ENCODE measurements at regions not wholly inside any gene's neighbourhood (a gene's known extent, or its start where the extent isn't known, plus 50 kb on each side); places are given as distances from the start of the nearest gene placed in this dataset.

- H3K9me2 ChIP-seq (ENCODE audit: insufficient read depth), result no peaks in the 10 kb centered on the region
- no peak for ATAC-seq
- TF ChIP-seq EZH2phosphoT487 (IDR thresholded peaks at IDR 0.05; ENCODE audit: unreplicated experiment), result no peak
- no peaks in the 10 kb centered on the region for H3K4me1 ChIP-seq (ENCODE audit: insufficient read depth)
- Mint-ChIP-seq H3K4me1 (no peaks in the 10 kb centered on the region), H3K36me3 (ENCODE audit: low read depth) (no peaks in the 10 kb centered on the region), H3K27ac (no peak overlapping the region), H3K4me3 (no peak overlapping the region), H3K27me3 (ENCODE audit: insufficient read depth, low read depth, poor library complexity) (no peaks in the 10 kb centered on the region), H3K9me3 (no peaks in the 10 kb centered on the region)
- no peak for DNase-seq (ENCODE audit: low spot score)
- no peak overlapping the region for H3K27ac ChIP-seq (ENCODE audit: low read depth)
- no peaks in the 10 kb centered on the region for H3K79me2 ChIP-seq (replicated peaks; ENCODE audit: insufficient read depth)
- H3K4me2 ChIP-seq, result no peak overlapping the region
- H3K27me3 ChIP-seq (ENCODE audit: insufficient read depth), result no peaks in the 10 kb centered on the region
- no peak overlapping the region for H2AFZ ChIP-seq
- H3F3A ChIP-seq (replicated peaks; ENCODE audit: low read depth), result no peaks in the 10 kb centered on the region
- H4K20me1 ChIP-seq (replicated peaks; ENCODE audit: insufficient read depth), result no peaks in the 10 kb centered on the region
- H3K4me3 ChIP-seq, result no peak overlapping the region
- H3K36me3 ChIP-seq (ENCODE audit: insufficient read depth), result no peaks in the 10 kb centered on the region
Measured at GRCh38 chr6:54595844-54596243, 250.7 kb upstream of the FAM83B start.

GRCh38 chr6:54598787-54599313 lies 247.7 kb upstream of the FAM83B start:
- H3K79me2 ChIP-seq (replicated peaks; ENCODE audit: insufficient read depth), result no peaks in the 10 kb centered on the region
- no peaks in the 10 kb centered on the region for H4K20me1 ChIP-seq (replicated peaks; ENCODE audit: insufficient read depth)
- no peak overlapping the region for H3K4me3 ChIP-seq
- no peaks in the 10 kb centered on the region for H3K9me3 Mint-ChIP-seq
- H2AFZ ChIP-seq, result no peak overlapping the region
- H3K4me3 Mint-ChIP-seq, result no peak overlapping the region
- H3F3A ChIP-seq (replicated peaks; ENCODE audit: low read depth), result no peaks in the 10 kb centered on the region
- H3K36me3 Mint-ChIP-seq (ENCODE audit: low read depth), result no peaks in the 10 kb centered on the region
- H3K4me1 ChIP-seq (ENCODE audit: insufficient read depth), result no peaks in the 10 kb centered on the region
- H3K27me3 Mint-ChIP-seq (ENCODE audit: insufficient read depth, low read depth, poor library complexity), result no peaks in the 10 kb centered on the region
- H3K9me2 ChIP-seq (ENCODE audit: insufficient read depth), result no peaks in the 10 kb centered on the region
- no peaks in the 10 kb centered on the region for H3K36me3 ChIP-seq (ENCODE audit: insufficient read depth)
- H3K4me1 Mint-ChIP-seq, result no peaks in the 10 kb centered on the region
- TF ChIP-seq ZNF114 (CRISPR knock-in tag; IDR thresholded peaks at IDR 0.05), result no peak
- TF ChIP-seq ETS1 (IDR thresholded peaks at IDR 0.05), result no peak
- TF ChIP-seq ZNF462 (CRISPR knock-in tag; IDR thresholded peaks at IDR 0.05), result no peak
- no peak for TF ChIP-seq CTCF (conservative IDR thresholded peaks at IDR 0.05; ENCODE audit: low read depth in 2 of 2)
- no peak for TF ChIP-seq NANOG (IDR thresholded peaks at IDR 0.05; ENCODE audit: borderline replicate concordance)
- no peak for TF ChIP-seq ZNF331 (CRISPR knock-in tag; IDR thresholded peaks at IDR 0.05; ENCODE audit: low read depth)
- no peak overlapping the region for H3K27ac ChIP-seq (ENCODE audit: low read depth)
- no peak overlapping the region for H3K27ac Mint-ChIP-seq
- ATAC-seq (no peak), DNase-seq (ENCODE audit: low spot score) (no peak)
- H3K4me2 ChIP-seq, result no peak overlapping the region
- H3K27me3 ChIP-seq (ENCODE audit: insufficient read depth), result no peaks in the 10 kb centered on the region
